T-cell (primary cell): ENCODE measurements at regions not wholly inside any gene's neighbourhood (a gene's known extent, or its start where the extent isn't known, plus 50 kb on each side); places are given as distances from the start of the nearest gene placed in this dataset.
A peak's percentile ranks its signal among the peaks of the same experiment; 100 is the strongest.
"Not testable (repeated sequence)": the region's sequence is repeated elsewhere in the genome, so short reads cannot be mapped to it uniquely, and the experiment has no call there.

Experiments
- ATAC-seq, 4 experiments: fragments of 200-7000 bp in 3 of 4; fragments of 150-1000 bp in 1 of 4; cut with Tn5 transposase; replicated peaks in 1 of 4; 1 replicate in 3 of 4; 2 replicates in 1 of 4; pipeline ENCODE4 v1.10.0; 2021; ENCODE audit warnings: moderate library complexity in 3 of 4, mild to moderate bottlenecking in 2 of 4, moderate number of reproducible peaks in 1 of 4
- CTCF ChIA-PET, 2 donors: fragments of 300-600 bp; sonication (Branson Sonifier 250); formaldehyde crosslinking; loops; one replicate each; lab custom pipeline; 2022; ENCODE audit warnings: antibody characterized with exemption in 2 of 2; lab: Charles Lee
- POLR2A ChIA-PET, 2 donors: fragments of 300-600 bp; sonication (Branson Sonifier 250); formaldehyde crosslinking; loops; one replicate each; lab custom pipeline; 2022; ENCODE audit warnings: antibody characterized with exemption in 2 of 2; lab: Charles Lee
- DNase-seq, 35 experiments: peaks; one replicate each; pipeline versions ENCODE4 v3.0.0 to v3.0.0-alpha.2; 2013 to 2023
- H3K27ac ChIP-seq: one replicate; pipeline ENCODE4 v1.5.1; 2013; ENCODE audit warnings: low read length
- H3K27me3 ChIP-seq, 2 experiments: replicated peaks in 1 of 2; 1 replicate in 1 of 2; 2 replicates in 1 of 2; pipeline versions ENCODE4 v1.6.1 to v1.7.0; 2013; ENCODE audit warnings: low read length in 1 of 2, mixed read lengths in 1 of 2; ENCODE audit not compliant: control insufficient read depth in 2 of 2, insufficient read depth in 2 of 2; ENCODE audit errors: extremely low read depth in 1 of 2
- H3K36me3 ChIP-seq, 2 donors: 1 replicate in 1 of 2; 2 replicates in 1 of 2; pipeline versions ENCODE4 v1.6.1 to v1.7.0; 2013; ENCODE audit warnings: low read length in 1 of 2; ENCODE audit not compliant: control insufficient read depth in 2 of 2, insufficient read depth in 1 of 2; ENCODE audit errors: extremely low read depth in 1 of 2
- H3K4me1 ChIP-seq, 2 experiments: 1 replicate in 1 of 2; 2 replicates in 1 of 2; pipeline versions ENCODE4 v1.6.1 to v1.7.0; 2013; ENCODE audit warnings: low read length in 2 of 2, mixed read lengths in 1 of 2; ENCODE audit not compliant: insufficient read depth in 2 of 2, control insufficient read depth in 1 of 2; ENCODE audit errors: extremely low read depth in 1 of 2
- H3K4me3 ChIP-seq, 2 donors: 1 replicate in 1 of 2; 2 replicates in 1 of 2; pipeline versions ENCODE4 v1.5.1 to v1.7.0; 2013; ENCODE audit warnings: mild to moderate bottlenecking in 2 of 2, low read length in 1 of 2, moderate library complexity in 1 of 2; ENCODE audit not compliant: control insufficient read depth in 1 of 2; ENCODE audit errors: extremely low read depth in 1 of 2
- H3K9me3 ChIP-seq: 2 replicates; pipeline ENCODE4 v1.7.0; 2013
- H3K27ac Mint-ChIP-seq, 2 donors: one replicate each; pipeline ENCODE4 v1.8.0; 2020 to 2021; ENCODE audit warnings: mild to moderate bottlenecking in 2 of 2, mixed read lengths in 2 of 2
- H3K27me3 Mint-ChIP-seq, 2 donors: one replicate each; pipeline ENCODE4 v1.8.0; 2021 to 2022; ENCODE audit warnings: mixed read lengths in 2 of 2
- H3K36me3 Mint-ChIP-seq: one replicate; pipeline ENCODE4 v1.8.0; 2021; ENCODE audit warnings: mixed read lengths
- H3K4me1 Mint-ChIP-seq, 3 donors: one replicate each; pipeline ENCODE4 v1.8.0; 2020 to 2022; ENCODE audit warnings: mixed read lengths in 3 of 3, mild to moderate bottlenecking in 1 of 3
- H3K4me3 Mint-ChIP-seq, 3 donors: one replicate each; pipeline ENCODE4 v1.8.0; 2020 to 2022; ENCODE audit warnings: mild to moderate bottlenecking in 3 of 3, mixed read lengths in 3 of 3, moderate library complexity in 3 of 3
- H3K9me3 Mint-ChIP-seq, 3 donors: one replicate each; pipeline ENCODE4 v1.8.0; 2020 to 2022; ENCODE audit warnings: mixed read lengths in 3 of 3
- WGBS: methylation state at CpG from one replicate; pipeline ENCODE4 v1.1.5; 2013; ENCODE audit warnings: missing lambda C conversion rate; ENCODE audit not compliant: insufficient coverage; 5-methylcytosine and 5-hydroxymethylcytosine counted together

- H3K27me3 ChIP-seq, CTCF ChIA-PET: not testable (repeated sequence)
Measured at GRCh38 chr21:6092401-6092800, 4429.0 kb upstream of the TPTE start.

DNA sequence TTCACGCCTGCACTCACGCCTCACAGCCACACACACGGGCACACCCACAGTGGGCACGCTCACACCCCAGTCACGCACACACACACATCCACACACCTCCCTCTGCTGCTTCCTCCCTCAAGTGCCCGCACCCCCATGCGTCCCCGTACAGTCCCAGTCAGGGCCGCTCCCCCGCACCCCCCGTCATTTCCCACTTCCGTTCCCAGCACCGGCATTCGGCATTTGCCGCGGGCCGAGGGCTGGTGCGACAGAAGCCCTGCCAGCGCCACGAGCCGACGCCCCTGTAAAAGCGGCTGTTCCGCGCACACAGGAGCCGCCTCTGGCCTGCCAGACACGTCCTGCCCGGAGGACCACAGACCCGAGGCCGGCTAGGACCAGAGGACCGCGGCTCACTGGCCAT lies 4428.0 kb upstream of the TPTE start:
- H3K36me3 Mint-ChIP-seq, H3K27me3 ChIP-seq, H3K4me1 Mint-ChIP-seq, H3K4me3 Mint-ChIP-seq, H3K27ac Mint-ChIP-seq, H3K27ac ChIP-seq, H3K36me3 ChIP-seq, H3K9me3 ChIP-seq, H3K4me3 ChIP-seq, POLR2A ChIA-PET, H3K9me3 Mint-ChIP-seq, CTCF ChIA-PET, H3K27me3 Mint-ChIP-seq, H3K4me1 ChIP-seq: not testable (repeated sequence)
- no CpG with 5 or more reads among the region's 32 CpGs for WGBS
- ATAC-seq, result peak; percentile 31 to 90 (median 56)
- DNase-seq, result peak in 23 of 35 experiments; percentile 0 to 57 (median 21)

More at GRCh38 chr21:6092401-6092800, 4429.0 kb upstream of the TPTE start:
- H3K27ac ChIP-seq, ATAC-seq, H3K9me3 Mint-ChIP-seq, H3K4me1 Mint-ChIP-seq, H3K4me1 ChIP-seq, H3K27me3 Mint-ChIP-seq, H3K36me3 Mint-ChIP-seq, H3K36me3 ChIP-seq, POLR2A ChIA-PET, H3K4me3 Mint-ChIP-seq, H3K9me3 ChIP-seq, H3K4me3 ChIP-seq, DNase-seq, H3K27ac Mint-ChIP-seq: not testable (repeated sequence)
- no CpG with 5 or more reads among the region's 13 CpGs for WGBS

GRCh38 chr21:6093870-6094269 lies 4427.5 kb upstream of the TPTE start:
- no CpG with 5 or more reads among the region's 23 CpGs for WGBS
- CTCF ChIA-PET, H3K27me3 Mint-ChIP-seq, H3K27ac Mint-ChIP-seq, H3K4me1 Mint-ChIP-seq, H3K27ac ChIP-seq, H3K4me3 Mint-ChIP-seq, H3K4me3 ChIP-seq, H3K36me3 Mint-ChIP-seq, H3K4me1 ChIP-seq, H3K9me3 ChIP-seq, POLR2A ChIA-PET, ATAC-seq, H3K27me3 ChIP-seq, DNase-seq, H3K9me3 Mint-ChIP-seq, H3K36me3 ChIP-seq: not testable (repeated sequence)

DNA sequence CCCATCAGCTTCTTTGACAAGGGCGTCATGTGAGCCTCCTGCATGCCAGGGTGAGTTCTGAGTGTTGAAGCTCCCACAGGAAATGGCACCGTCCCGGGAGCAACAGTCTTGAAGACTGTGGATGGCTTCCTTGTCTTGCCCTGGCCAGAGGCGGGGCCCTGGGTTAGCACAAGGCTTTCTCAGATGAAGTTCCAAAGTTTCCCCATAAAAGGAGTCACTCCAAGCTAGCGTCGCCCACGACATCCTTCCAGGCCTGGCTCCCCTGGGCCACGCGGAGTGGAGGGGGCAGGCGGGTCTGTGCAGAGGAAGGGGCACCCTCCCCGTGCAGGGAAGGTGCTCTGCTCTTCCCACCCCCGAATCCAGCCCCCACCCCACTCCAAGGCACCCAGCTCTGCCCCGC lies 4426.1 kb upstream of the TPTE start:
- H3K4me1 Mint-ChIP-seq, H3K4me3 Mint-ChIP-seq, H3K4me3 ChIP-seq, POLR2A ChIA-PET, H3K36me3 ChIP-seq, H3K9me3 Mint-ChIP-seq, DNase-seq, H3K27me3 ChIP-seq, H3K27ac ChIP-seq, H3K27ac Mint-ChIP-seq, H3K4me1 ChIP-seq, ATAC-seq, H3K27me3 Mint-ChIP-seq, H3K36me3 Mint-ChIP-seq, H3K9me3 ChIP-seq, CTCF ChIA-PET: not testable (repeated sequence)
- no CpG with 5 or more reads among the region's 13 CpGs for WGBS

GRCh38 chr21:6096560-6097424 lies 4424.6 kb upstream of the TPTE start:
- H3K27ac Mint-ChIP-seq, CTCF ChIA-PET, ATAC-seq, DNase-seq, H3K36me3 Mint-ChIP-seq, H3K9me3 Mint-ChIP-seq, H3K4me3 ChIP-seq, H3K4me1 Mint-ChIP-seq, H3K4me3 Mint-ChIP-seq, H3K27ac ChIP-seq, H3K36me3 ChIP-seq, H3K27me3 Mint-ChIP-seq, H3K9me3 ChIP-seq, H3K27me3 ChIP-seq, POLR2A ChIA-PET, H3K4me1 ChIP-seq: not testable (repeated sequence)
- WGBS, result no CpG with 5 or more reads among the region's 24 CpGs

DNA sequence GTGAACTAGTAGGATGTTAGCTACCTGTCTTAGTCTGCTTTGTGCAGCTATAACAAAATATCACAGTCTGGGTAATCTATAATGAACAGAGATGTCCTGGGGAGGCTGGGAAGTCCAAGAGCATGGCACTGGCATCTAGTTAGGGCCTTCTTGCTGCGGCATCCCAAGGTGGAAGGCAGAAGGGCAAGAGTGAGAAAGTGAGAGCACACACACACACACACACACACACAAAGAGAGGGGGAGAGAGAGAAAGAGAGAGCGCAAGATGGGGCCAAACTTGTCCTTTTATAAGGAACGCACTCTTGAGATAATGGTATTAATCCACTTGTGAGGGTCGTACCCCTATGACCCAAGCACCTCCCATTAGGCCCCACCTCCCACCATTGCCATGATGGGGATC lies 4423.6 kb upstream of the TPTE start:
- WGBS, result no CpG with 5 or more reads among the region's 4 CpGs
- H3K36me3 ChIP-seq, H3K27me3 Mint-ChIP-seq, H3K4me3 ChIP-seq, H3K4me1 ChIP-seq, H3K27ac ChIP-seq, H3K36me3 Mint-ChIP-seq, H3K4me1 Mint-ChIP-seq, ATAC-seq, POLR2A ChIA-PET, H3K4me3 Mint-ChIP-seq, H3K27me3 ChIP-seq, H3K9me3 Mint-ChIP-seq, CTCF ChIA-PET, H3K27ac Mint-ChIP-seq, H3K9me3 ChIP-seq, DNase-seq: not testable (repeated sequence)
